Loucy (cell line): ENCODE measurements at regions not wholly inside any gene's neighbourhood (a gene's known extent, or its start where the extent isn't known, plus 50 kb on each side); places are given as distances from the start of the nearest gene placed in this dataset.

Experiments
- H2AFZ ChIP-seq: fragments of 200-600 bp; sonication (generic); 2 replicates; pipeline ENCODE4 v1.6.0; 2016; ENCODE audit warnings: antibody characterized with exemption, mild to moderate bottlenecking, low read length, moderate library complexity
- H3F3A ChIP-seq: fragments of 200-600 bp; 2 replicates; pipeline ENCODE4 v1.6.0; 2016; ENCODE audit warnings: antibody characterized with exemption, low read depth, mild to moderate bottlenecking
- H3K27me3 ChIP-seq: fragments of 200-600 bp; sonication (generic); 2 replicates; pipeline ENCODE4 v1.6.1; 2014; ENCODE audit warnings: low read length, mild to moderate bottlenecking; ENCODE audit not compliant: insufficient read depth, poor library complexity, severe bottlenecking
- H3K36me3 ChIP-seq: fragments of 200-600 bp; sonication (generic); 2 replicates; pipeline ENCODE4 v1.6.1; 2016; ENCODE audit warnings: low read length; ENCODE audit not compliant: insufficient read depth
- H3K4me1 ChIP-seq: fragments of 200-600 bp; sonication (generic); 2 replicates; pipeline ENCODE4 v1.5.1; 2014; ENCODE audit warnings: low read length, mild to moderate bottlenecking; ENCODE audit not compliant: insufficient read depth, poor library complexity, severe bottlenecking
- H3K4me2 ChIP-seq: fragments of 200-600 bp; sonication (generic); 2 replicates; pipeline ENCODE4 v1.6.0; 2014; ENCODE audit warnings: antibody characterized with exemption, low read length, low read depth, mild to moderate bottlenecking; ENCODE audit not compliant: poor library complexity, severe bottlenecking
- H3K4me3 ChIP-seq: fragments of 200-600 bp; sonication (generic); 2 replicates; pipeline ENCODE4 v1.5.1; 2014; ENCODE audit warnings: low read length, mild to moderate bottlenecking, mixed read lengths; ENCODE audit not compliant: poor library complexity, severe bottlenecking
- H3K79me2 ChIP-seq: fragments of 200-600 bp; sonication (generic); 2 replicates; pipeline ENCODE4 v1.6.1; 2014; ENCODE audit warnings: low read length; ENCODE audit not compliant: insufficient read depth
- H3K9ac ChIP-seq: fragments of 200-600 bp; sonication (generic); 2 replicates; pipeline ENCODE4 v1.6.0; 2014; ENCODE audit warnings: mild to moderate bottlenecking, low read depth, low read length, moderate library complexity; ENCODE audit not compliant: poor library complexity, severe bottlenecking
- H3K9me2 ChIP-seq: fragments of 200-600 bp; sonication (generic); replicated peaks from 2 replicates; pipeline ENCODE4 v1.6.1; 2016; ENCODE audit warnings: low read depth, low read length, mixed read lengths
- H3K9me3 ChIP-seq: fragments of 200-600 bp; sonication (generic); 2 replicates; pipeline ENCODE4 v1.6.1; 2014; ENCODE audit warnings: mild to moderate bottlenecking, antibody characterized with exemption, low read length, low read depth; ENCODE audit not compliant: insufficient read depth
- H4K20me1 ChIP-seq: fragments of 200-600 bp; sonication (generic); 2 replicates; pipeline ENCODE4 v1.6.0; 2014; ENCODE audit warnings: antibody characterized with exemption, low read length, mild to moderate bottlenecking; ENCODE audit not compliant: insufficient read depth, poor library complexity, severe bottlenecking
- CTCF ChIP-seq: fragments of 200-600 bp; sonication (generic); conservative IDR thresholded peaks from 2 replicates; pipeline ENCODE4 v1.5.1; 2014; ENCODE audit warnings: mild to moderate bottlenecking, antibody characterized with exemption, low read length
- EZH2phosphoT487 ChIP-seq: fragments of 200-600 bp; IDR thresholded peaks from 2 replicates; pipeline ENCODE4 v1.6.1; 2018; ENCODE audit warnings: antibody characterized with exemption, mild to moderate bottlenecking, moderate library complexity, borderline replicate concordance

GRCh38 chr16:79480929-79481328, 119.6 kb downstream of the MAF start:
- Histone ChIP-seq H3F3A (no peaks in the 10 kb centered on the region), H3K9me2 (no peaks in the 10 kb centered on the region), H3K79me2 (no peaks in the 10 kb centered on the region), H2AFZ (no peak overlapping the region), H3K4me1 (no peaks in the 10 kb centered on the region), H3K9me3 (no peaks in the 10 kb centered on the region), H3K4me2 (no peak overlapping the region), H3K4me3 (no peak overlapping the region), H3K9ac (no peak overlapping the region), H3K36me3 (no peaks in the 10 kb centered on the region), H3K27me3 (no peaks in the 10 kb centered on the region), H4K20me1 (no peaks in the 10 kb centered on the region)
- TF ChIP-seq EZH2phosphoT487, result no peak
- no peak for TF ChIP-seq CTCF

- TF ChIP-seq EZH2phosphoT487 (no peak), CTCF (no peak)
- Histone ChIP-seq H3K36me3 (no peaks in the 10 kb centered on the region), H3K9me2 (no peaks in the 10 kb centered on the region), H3K4me2 (no peak overlapping the region), H3K9me3 (no peaks in the 10 kb centered on the region), H3K9ac (no peak overlapping the region), H3F3A (no peaks in the 10 kb centered on the region), H2AFZ (no peak overlapping the region), H4K20me1 (no peaks in the 10 kb centered on the region), H3K4me3 (no peak overlapping the region), H3K79me2 (no peaks in the 10 kb centered on the region), H3K4me1 (no peaks in the 10 kb centered on the region), H3K27me3 (no peaks in the 10 kb centered on the region)
Measured at GRCh38 chr16:79480056-79480455, 120.5 kb downstream of the MAF start.

GRCh38 chr16:79476580-79476979, 124.0 kb downstream of the MAF start:
- H3K9me2 ChIP-seq, result no peaks in the 10 kb centered on the region
- no peaks in the 10 kb centered on the region for H3F3A ChIP-seq
- no peak overlapping the region for H3K4me3 ChIP-seq
- no peaks in the 10 kb centered on the region for H3K36me3 ChIP-seq
- H3K4me2 ChIP-seq, result no peak overlapping the region
- H2AFZ ChIP-seq, result no peak overlapping the region
- H3K9me3 ChIP-seq, result no peaks in the 10 kb centered on the region
- no peaks in the 10 kb centered on the region for H3K27me3 ChIP-seq
- TF ChIP-seq CTCF (no peak), EZH2phosphoT487 (no peak)
- H3K9ac ChIP-seq, result no peak overlapping the region
- no peaks in the 10 kb centered on the region for H4K20me1 ChIP-seq
- no peaks in the 10 kb centered on the region for H3K79me2 ChIP-seq
- H3K4me1 ChIP-seq, result no peaks in the 10 kb centered on the region
